Endothelial cell of hepatic sinusoid (primary cell): ENCODE measurements at regions not wholly inside any gene's neighbourhood (a gene's known extent, or its start where the extent isn't known, plus 50 kb on each side); places are given as distances from the start of the nearest gene placed in this dataset.
"Not testable (repeated sequence)": the region's sequence is repeated elsewhere in the genome, so short reads cannot be mapped to it uniquely, and the experiment has no call there.

Source experiments
- in situ Hi-C: cut with HindIII; loops from 2 replicates; pipeline ENCODE4 v1.10.0; 2017; ENCODE audit warnings: low sequenced_read_pairs

DNA sequence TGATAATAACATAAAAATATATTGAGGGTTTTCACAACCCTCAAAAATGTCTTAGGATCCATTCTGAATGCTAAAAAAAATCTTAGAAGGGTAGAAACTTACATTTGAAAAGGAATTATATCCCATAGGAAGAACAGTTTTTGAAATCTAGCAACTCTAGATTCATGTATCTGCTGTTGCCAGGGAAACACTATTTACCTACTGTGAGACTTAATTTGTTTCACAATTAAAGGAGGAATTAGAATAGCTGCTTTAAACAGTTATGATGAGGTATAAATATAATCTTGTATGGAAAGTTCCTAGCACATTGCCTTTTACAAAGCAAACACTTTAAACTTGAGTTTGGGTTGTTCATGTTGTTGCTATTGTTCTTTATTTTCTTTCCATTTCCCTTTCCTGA lies 988.2 kb downstream of the SUCLG1 start:
- in situ Hi-C loops = no loop called here

GRCh38 chr2:83464444-83464843 lies 994.6 kb downstream of the SUCLG1 start:
- in situ Hi-C loops = no loop called here

DNA sequence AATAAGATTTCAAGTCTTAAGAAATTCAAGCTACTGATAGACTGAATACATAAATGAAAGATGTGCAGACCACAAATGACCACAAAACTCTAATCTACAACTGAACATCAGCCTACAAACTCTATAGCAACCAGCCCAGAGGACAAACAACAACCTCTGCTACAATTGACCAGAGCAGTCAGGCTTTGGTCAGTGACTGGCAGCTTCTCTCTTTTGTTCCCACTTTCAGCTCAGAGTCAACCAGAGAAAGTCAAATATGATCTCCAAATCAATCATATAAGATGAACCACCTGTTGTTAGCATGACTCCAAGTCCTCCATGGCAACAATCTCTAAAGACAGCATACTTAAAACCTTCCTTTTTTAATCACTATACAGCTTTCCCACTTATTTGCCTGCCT lies 996.2 kb downstream of the SUCLG1 start:
- in situ Hi-C loops = no loop called here

- in situ Hi-C loops = no loop called here
Measured at GRCh38 chr2:83461135-83461534, 997.9 kb downstream of the SUCLG1 start.

DNA sequence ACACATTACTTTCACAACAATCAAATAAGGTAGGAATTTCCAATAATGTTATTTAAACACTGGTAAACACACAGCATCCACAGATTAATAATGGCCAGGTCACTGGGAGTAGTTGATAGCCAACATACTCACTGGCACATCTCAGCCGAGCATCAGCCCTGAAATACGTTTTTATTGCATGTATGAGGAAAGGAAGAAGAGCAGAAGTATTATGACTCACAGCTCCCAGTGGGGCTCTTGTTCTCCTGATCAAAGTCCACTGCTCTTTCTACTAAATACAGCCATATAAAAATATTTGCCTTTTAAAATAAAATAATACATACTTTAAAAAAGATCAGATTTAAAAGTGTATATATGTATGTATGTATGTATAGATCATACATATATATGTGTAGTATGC lies 999.6 kb downstream of the SUCLG1 start:
- in situ Hi-C loops = no loop called here

DNA sequence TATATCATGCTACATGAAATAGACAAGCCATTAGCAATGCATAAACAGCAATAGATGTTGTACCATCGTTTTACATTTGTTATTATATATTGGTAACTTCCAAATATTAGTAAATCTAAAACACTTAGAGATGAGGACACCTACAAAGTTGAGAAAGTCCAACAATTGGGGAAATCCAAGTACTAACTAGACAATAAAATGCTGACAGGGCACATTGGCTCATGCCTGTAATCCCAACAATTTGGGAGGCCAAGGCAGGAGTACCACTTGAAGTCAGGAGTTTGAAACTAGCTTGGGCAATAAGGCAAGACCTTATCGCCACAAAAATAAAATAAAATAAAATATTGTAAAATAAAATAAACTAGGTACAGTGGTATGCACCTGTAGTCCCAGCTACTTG lies 1023.1 kb downstream of the SUCLG1 start:
- in situ Hi-C loops = no loop called here

- in situ Hi-C loops = no loop called here
Measured at GRCh38 chr2:83420993-83421392, 1038.1 kb downstream of the SUCLG1 start.

DNA sequence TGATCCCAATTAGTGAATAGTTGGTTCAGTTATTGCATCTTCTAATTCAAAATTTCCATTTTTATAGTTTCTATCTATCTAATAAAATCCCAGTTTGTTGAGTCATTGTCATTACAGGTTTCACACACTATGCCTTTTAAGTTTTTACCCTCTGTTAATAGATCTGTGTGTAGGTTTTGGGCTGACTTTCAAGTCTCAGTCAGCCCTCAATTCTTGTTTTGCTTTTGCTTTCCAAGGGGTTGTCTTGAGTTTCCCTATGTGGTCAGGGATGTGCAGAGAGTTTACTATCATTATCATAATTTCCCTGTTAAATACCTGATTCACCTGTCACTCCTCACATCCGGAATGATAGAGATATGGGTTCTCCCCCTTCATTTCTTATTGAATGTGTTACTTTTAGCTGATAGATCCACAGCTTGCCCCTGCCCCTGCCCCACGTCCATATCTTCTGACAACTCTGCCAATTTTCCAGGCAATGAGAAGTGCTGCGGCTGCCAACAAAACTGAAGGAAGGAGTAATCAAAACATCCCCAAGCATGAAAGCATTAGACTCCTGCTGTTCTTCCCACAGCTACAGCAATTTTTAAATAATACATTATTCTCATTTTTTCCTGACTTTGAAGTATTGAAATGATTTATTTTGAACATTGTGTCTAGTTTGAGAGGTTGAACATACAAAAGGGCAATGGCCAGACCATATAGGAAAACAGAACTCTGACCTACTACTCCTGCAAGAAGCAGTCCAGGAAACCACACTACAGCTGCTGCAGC lies 1064.8 kb downstream of the SUCLG1 start:
- in situ Hi-C loops = no loop called here

GRCh38 chr2:83388804-83389203 lies 1070.3 kb downstream of the SUCLG1 start:
- in situ Hi-C loops = no loop called here

DNA sequence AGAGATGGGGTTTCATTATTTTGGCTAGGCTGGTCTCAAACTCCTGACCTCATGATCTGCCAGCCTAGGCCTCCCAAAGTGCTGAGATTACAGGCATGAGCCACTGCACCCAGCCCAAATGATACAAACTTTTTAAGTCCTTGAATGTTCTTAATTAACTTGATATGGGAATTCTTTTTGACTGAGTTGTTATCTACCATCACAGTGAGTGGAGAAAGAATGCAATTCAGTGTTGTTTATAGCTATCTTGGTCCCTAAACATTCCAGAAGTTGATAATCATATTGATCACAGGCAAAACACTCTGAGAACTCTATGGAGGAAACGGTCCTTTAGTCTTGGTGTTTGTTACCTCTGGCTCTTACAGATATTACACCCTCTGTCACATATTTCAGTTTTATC lies 1072.5 kb downstream of the SUCLG1 start:
- in situ Hi-C loops = no loop called here

DNA sequence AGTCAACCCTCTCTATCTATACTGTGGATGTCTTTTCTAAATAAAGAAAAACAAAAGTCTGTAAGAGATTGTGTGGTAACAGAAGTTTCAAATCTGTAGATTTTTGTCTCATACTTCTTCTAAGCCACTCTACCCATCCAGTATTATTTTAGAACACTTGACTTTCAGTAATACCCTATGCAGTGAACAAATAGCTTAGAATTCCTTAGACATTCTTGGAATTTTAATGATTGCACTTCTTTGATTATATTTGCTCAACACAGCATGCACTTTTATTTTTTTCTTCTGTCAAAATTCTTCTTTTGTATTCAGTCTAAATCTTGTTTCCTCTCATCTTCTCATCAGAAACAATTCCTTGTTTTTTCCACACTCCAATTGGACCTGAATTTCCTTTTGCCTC lies 1080.2 kb downstream of the SUCLG1 start:
- in situ Hi-C loops = no loop called here

- in situ Hi-C loops = no loop called here
Measured at GRCh38 chr2:83376731-83377130, 1082.3 kb downstream of the SUCLG1 start.

GRCh38 chr2:83370419-83370762 lies 1088.7 kb downstream of the SUCLG1 start:
- in situ Hi-C loops = no loop called here

- in situ Hi-C loops = no loop called here
Measured at GRCh38 chr2:83369601-83370418, 1089.3 kb downstream of the SUCLG1 start.

GRCh38 chr2:83368916-83369315 lies 1090.2 kb downstream of the SUCLG1 start:
- in situ Hi-C loops = no loop called here

- in situ Hi-C loops = no loop called here
Measured at GRCh38 chr2:83368461-83368860, 1090.6 kb downstream of the SUCLG1 start.

DNA sequence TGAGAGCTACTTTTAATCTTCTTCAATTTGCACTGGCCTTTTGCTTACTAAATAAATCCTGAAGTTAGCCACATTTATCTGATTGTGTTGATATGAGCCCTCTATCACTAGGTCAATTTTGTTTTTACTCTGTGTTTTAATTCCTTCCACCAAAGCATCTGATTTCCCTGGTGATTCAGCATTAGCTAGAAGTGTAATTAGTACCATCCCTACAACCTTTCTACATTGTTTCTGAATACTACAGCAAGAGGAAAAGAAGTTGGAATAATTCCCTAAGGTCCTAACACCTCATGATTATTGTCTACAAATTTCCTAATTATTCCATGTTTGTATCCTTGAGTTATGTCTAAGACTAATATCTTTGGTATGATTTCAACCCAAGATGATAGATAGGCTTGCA lies 1093.6 kb downstream of the SUCLG1 start:
- in situ Hi-C loops = no loop called here

DNA sequence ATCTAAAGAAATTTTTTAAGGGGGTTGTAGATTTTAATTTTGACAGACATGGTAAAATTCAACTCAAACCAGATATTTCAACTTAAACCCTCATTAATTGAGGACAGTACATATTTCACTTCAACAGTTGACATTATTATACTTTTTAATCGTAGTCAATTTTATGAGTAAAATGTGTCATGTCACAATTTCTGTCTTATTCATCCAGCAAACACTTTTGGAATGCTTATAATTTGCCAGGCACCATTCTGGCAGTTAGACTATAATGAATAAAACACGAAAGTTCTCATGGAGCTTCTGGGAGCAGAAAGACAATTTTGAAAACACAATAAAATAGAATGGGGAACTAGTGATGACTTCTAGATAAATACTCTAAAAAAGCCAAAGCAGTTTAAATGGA lies 1094.8 kb downstream of the SUCLG1 start:
- in situ Hi-C loops = no loop called here

GRCh38 chr2:83363138-83363537 lies 1095.9 kb downstream of the SUCLG1 start:
- in situ Hi-C loops = not testable (repeated sequence)

GRCh38 chr2:83359336-83359735 lies 1099.7 kb downstream of the SUCLG1 start:
- in situ Hi-C loops = no loop called here

DNA sequence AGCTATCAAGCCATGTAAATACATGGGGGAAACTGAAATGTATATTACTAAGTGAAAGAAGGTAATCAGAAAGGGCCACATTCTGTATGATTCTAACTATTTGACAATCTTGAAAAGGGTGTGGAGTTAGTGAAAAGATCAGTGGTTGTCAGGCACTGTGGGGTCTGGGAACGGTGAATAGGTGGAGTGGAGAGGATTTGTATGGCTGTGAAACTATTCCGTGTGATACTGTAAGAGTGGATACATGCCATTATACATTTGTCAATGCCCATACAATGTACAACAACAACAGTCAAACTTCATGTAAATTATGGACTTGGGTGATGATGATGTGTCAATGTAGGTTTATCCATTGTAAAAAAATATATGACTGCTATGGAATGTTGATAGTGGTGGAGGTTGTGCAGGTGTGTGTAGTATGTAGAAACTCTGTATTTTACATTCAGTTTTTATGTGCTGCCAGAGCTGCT lies 1116.2 kb downstream of the SUCLG1 start:
- in situ Hi-C loops = no loop called here

DNA sequence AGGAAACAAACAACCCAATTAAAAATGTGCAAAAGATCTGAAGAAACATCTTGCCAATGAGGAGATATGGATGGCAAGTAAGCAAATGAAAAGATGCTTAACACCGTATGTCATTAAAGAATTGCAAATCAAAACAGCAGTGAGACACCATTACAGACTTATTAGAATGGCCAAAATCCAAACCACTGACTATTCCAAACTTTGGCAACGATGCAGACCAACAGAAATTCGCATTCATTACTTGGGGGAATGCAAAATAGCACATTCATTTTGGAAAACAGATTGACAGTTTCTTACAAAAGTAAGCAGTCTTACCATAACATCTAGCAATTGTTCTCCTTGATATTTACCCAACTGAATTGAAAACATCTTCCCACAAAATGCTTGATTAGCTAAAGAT lies 1118.7 kb downstream of the SUCLG1 start:
- in situ Hi-C loops = no loop called here
